ENCODE measurements at regions not wholly inside any gene's neighbourhood (a gene's known extent, or its start where the extent isn't known, plus 50 kb on each side); places are given as distances from the start of the nearest gene placed in this dataset.
"Not testable (repeated sequence)": the region's sequence is repeated elsewhere in the genome, so short reads cannot be mapped to it uniquely, and the experiment has no call there.

DNA sequence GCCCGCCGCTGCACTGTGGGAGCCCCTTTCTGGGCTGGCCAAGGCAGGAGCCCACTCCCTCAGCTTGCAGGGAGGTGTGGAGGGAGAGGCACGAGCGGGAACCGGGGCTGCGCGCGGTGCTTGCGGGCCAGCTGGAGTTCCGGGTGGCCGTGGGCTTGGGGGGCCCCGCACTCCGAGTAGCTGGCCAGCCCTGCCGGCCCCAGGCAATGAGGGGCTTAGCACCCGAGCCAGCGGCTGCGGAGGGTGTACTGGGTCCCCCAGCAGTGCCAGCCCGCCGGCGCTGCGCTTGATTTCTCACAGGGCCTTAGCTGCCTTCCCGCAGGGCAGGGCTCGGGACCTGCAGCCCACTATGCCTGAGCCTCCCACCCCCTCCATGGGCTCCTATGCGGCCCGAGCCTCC is 140.6 kb upstream of the KRAS start:
- FAIRE-seq; H3K27ac Mint-ChIP-seq (ENCODE audit: unreplicated experiment); H3K4me2 ChIP-seq (ENCODE audit: low read length); H3K4me3 ChIP-seq (ENCODE audit: insufficient read depth, low read depth, low read length); H3K27me3 Mint-ChIP-seq (ENCODE audit: low read depth, unreplicated experiment); H3K79me2 ChIP-seq (ENCODE audit: insufficient read depth, low read length); H4K20me1 ChIP-seq (ENCODE audit: insufficient read depth, low read length); H3K27ac ChIP-seq (ENCODE audit: low read depth, low read length); H3K27me3 ChIP-seq (ENCODE audit: insufficient read depth, low read length); DNase-seq (ENCODE audit: low read depth); H3K9me3 Mint-ChIP-seq (ENCODE audit: unreplicated experiment); H3K4me1 ChIP-seq (ENCODE audit: insufficient read depth, low read length); H3K4me3 Mint-ChIP-seq (ENCODE audit: unreplicated experiment); H3K36me3 ChIP-seq (ENCODE audit: insufficient read depth, low read length); H2AFZ ChIP-seq (ENCODE audit: low read depth, low read length); H3K36me3 Mint-ChIP-seq (ENCODE audit: low read depth, unreplicated experiment); H3K9me3 ChIP-seq (ENCODE audit: insufficient read depth, low read depth, low read length); H3K4me1 Mint-ChIP-seq (ENCODE audit: low read depth, unreplicated experiment); H3K9ac ChIP-seq (ENCODE audit: low read length): not testable (repeated sequence)

DNA sequence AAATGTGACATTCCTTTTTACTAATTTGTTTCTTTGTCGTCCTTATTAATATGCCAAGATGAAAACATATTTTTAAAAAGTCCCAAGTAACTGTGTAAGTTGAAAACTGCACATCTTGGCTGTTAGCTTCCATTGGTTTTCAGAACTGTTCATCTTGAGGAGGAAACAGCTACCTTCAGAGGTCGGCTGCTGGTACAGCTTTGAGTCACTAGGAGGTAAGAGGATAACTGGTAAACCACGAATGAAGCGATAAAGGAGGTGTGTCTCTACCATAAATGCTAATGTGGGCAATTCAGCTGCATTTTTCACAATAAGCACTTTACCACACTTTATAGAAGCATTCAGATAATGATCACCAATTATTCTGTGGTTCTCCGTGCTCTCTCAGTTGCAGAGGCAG is 137.5 kb upstream of the KRAS start:
- H3K36me3 Mint-ChIP-seq (ENCODE audit: low read depth, unreplicated experiment), result no peaks in the 10 kb centered on the region
- no peaks in the 10 kb centered on the region for H3K36me3 ChIP-seq (ENCODE audit: insufficient read depth, low read length)
- H2AFZ ChIP-seq (ENCODE audit: low read depth, low read length), result no peak overlapping the region
- no peaks in the 10 kb centered on the region for H3K27me3 ChIP-seq (ENCODE audit: insufficient read depth, low read length)
- H4K20me1 ChIP-seq (ENCODE audit: insufficient read depth, low read length), result no peaks in the 10 kb centered on the region
- H3K4me1 ChIP-seq (ENCODE audit: insufficient read depth, low read length), result peaks cover 11% of the 10 kb centered on the region
- no peak overlapping the region for H3K9ac ChIP-seq (ENCODE audit: low read length)
- no peaks in the 10 kb centered on the region for H3K9me3 Mint-ChIP-seq (ENCODE audit: unreplicated experiment)
- no peak overlapping the region for H3K4me2 ChIP-seq (ENCODE audit: low read length)
- H3K27me3 Mint-ChIP-seq (ENCODE audit: low read depth, unreplicated experiment), result no peaks in the 10 kb centered on the region
- H3K27ac Mint-ChIP-seq (ENCODE audit: unreplicated experiment), result no peak overlapping the region
- H3K4me3 ChIP-seq (ENCODE audit: insufficient read depth, low read depth, low read length), result no peak overlapping the region
- no peaks in the 10 kb centered on the region for H3K9me3 ChIP-seq (ENCODE audit: insufficient read depth, low read depth, low read length)
- DNase-seq (ENCODE audit: low read depth), result peak; percentile 68
- peaks cover 8% of the 10 kb centered on the region for H3K4me1 Mint-ChIP-seq (ENCODE audit: low read depth, unreplicated experiment)
- H3K79me2 ChIP-seq (ENCODE audit: insufficient read depth, low read length), result no peaks in the 10 kb centered on the region
- H3K27ac ChIP-seq (ENCODE audit: low read depth, low read length), result no peak overlapping the region
- FAIRE-seq, result no peak
- no peak overlapping the region for H3K4me3 Mint-ChIP-seq (ENCODE audit: unreplicated experiment)
- no peak for TF ChIP-seq CTCF (IDR thresholded peaks at IDR 0.05; ENCODE audit: insufficient read depth, low read depth, low read length)

DNA sequence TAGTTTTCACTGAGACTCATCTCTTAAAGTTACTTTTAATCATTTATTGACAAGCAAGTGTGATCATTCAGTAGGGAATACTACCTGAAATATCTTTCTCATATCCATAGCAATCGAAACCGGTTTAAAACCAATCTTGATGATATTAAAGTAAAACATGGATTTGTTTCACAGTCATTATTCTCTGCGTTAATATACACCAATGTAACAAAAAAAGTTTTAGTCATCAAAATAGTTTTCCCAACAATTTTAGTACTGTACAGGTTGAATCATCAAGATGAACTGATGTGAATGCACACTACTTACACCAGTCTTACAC is 137.0 kb upstream of the KRAS start:
- Mint-ChIP-seq H3K4me1 (ENCODE audit: low read depth, unreplicated experiment) (peaks cover 8% of the 10 kb centered on the region), H3K27me3 (ENCODE audit: low read depth, unreplicated experiment) (peaks cover 4% of the 10 kb centered on the region), H3K4me3 (ENCODE audit: unreplicated experiment) (no peak overlapping the region), H3K9me3 (ENCODE audit: unreplicated experiment) (no peaks in the 10 kb centered on the region), H3K27ac (ENCODE audit: unreplicated experiment) (peak overlapping the region; percentile 23), H3K36me3 (ENCODE audit: low read depth, unreplicated experiment) (no peaks in the 10 kb centered on the region)
- no peak for FAIRE-seq
- Histone ChIP-seq H3K9me3 (ENCODE audit: insufficient read depth, low read depth, low read length) (no peaks in the 10 kb centered on the region), H3K79me2 (ENCODE audit: insufficient read depth, low read length) (no peaks in the 10 kb centered on the region), H2AFZ (ENCODE audit: low read depth, low read length) (no peak overlapping the region), H3K36me3 (ENCODE audit: insufficient read depth, low read length) (no peaks in the 10 kb centered on the region), H4K20me1 (ENCODE audit: insufficient read depth, low read length) (no peaks in the 10 kb centered on the region), H3K4me3 (ENCODE audit: insufficient read depth, low read depth, low read length) (no peak overlapping the region), H3K27ac (ENCODE audit: low read depth, low read length) (peak overlapping the region; percentile 100), H3K27me3 (ENCODE audit: insufficient read depth, low read length) (no peaks in the 10 kb centered on the region), H3K4me1 (ENCODE audit: insufficient read depth, low read length) (peaks cover 11% of the 10 kb centered on the region), H3K9ac (ENCODE audit: low read length) (no peak overlapping the region), H3K4me2 (ENCODE audit: low read length) (peak overlapping the region; percentile 96)
- DNase-seq (ENCODE audit: low read depth), result no peak
- TF ChIP-seq EZH2 (IDR thresholded peaks at IDR 0.05; ENCODE audit: insufficient read depth, low read length) (no peak), CTCF (IDR thresholded peaks at IDR 0.05; ENCODE audit: insufficient read depth, low read depth, low read length) (no peak)
